HG03571 (cell line): ENCODE measurements at regions not wholly inside any gene's neighbourhood (a gene's known extent, or its start where the extent isn't known, plus 50 kb on each side); places are given as distances from the start of the nearest gene placed in this dataset.
"Not testable (repeated sequence)": the region's sequence is repeated elsewhere in the genome, so short reads cannot be mapped to it uniquely, and the experiment has no call there.

ENCODE experiments used
- ATAC-seq: cut with Tn5 transposase; IDR thresholded peaks from one replicate; pipeline ENCODE4 v1.9.1; 2021; ENCODE audit not compliant: unreplicated experiment

GRCh38 chr4:96389770-96390169 lies 549.9 kb downstream of the PDHA2 start:
- no peak for ATAC-seq

- ATAC-seq: no peak
Measured at GRCh38 chr4:96390404-96390803, 550.5 kb downstream of the PDHA2 start.

- ATAC-seq: no peak
Measured at GRCh38 chr4:96395747-96396146, 555.9 kb downstream of the PDHA2 start.

- ATAC-seq: no peak
Measured at GRCh38 chr4:96406742-96407141, 566.8 kb downstream of the PDHA2 start.

GRCh38 chr4:96407225-96407624 lies 567.3 kb downstream of the PDHA2 start:
- no peak for ATAC-seq

GRCh38 chr4:96407738-96408463 lies 568.0 kb downstream of the PDHA2 start:
- no peak for ATAC-seq

GRCh38 chr4:96414853-96415252 lies 575.0 kb downstream of the PDHA2 start:
- not testable (repeated sequence) for ATAC-seq

GRCh38 chr4:96429657-96430056 lies 589.8 kb downstream of the PDHA2 start:
- no peak for ATAC-seq

GRCh38 chr4:96431094-96431493 lies 591.2 kb downstream of the PDHA2 start:
- ATAC-seq: no peak

GRCh38 chr4:96448315-96448872 lies 608.5 kb downstream of the PDHA2 start:
- ATAC-seq: no peak

GRCh38 chr4:96455045-96455720 lies 615.3 kb downstream of the PDHA2 start:
- no peak for ATAC-seq

GRCh38 chr4:96458031-96458430 lies 618.1 kb downstream of the PDHA2 start:
- ATAC-seq: not testable (repeated sequence)

- no peak for ATAC-seq
Measured at GRCh38 chr4:96459105-96459504, 619.2 kb downstream of the PDHA2 start.

GRCh38 chr4:96465834-96466233 lies 625.9 kb downstream of the PDHA2 start:
- no peak for ATAC-seq

GRCh38 chr4:96471956-96472867 lies 632.3 kb downstream of the PDHA2 start:
- no peak for ATAC-seq

- ATAC-seq: no peak
Measured at GRCh38 chr4:96473246-96473645, 633.4 kb downstream of the PDHA2 start.

- no peak for ATAC-seq
Measured at GRCh38 chr4:96483308-96484030, 643.6 kb downstream of the PDHA2 start.

- no peak for ATAC-seq
Measured at GRCh38 chr4:96486563-96486962, 646.7 kb downstream of the PDHA2 start.

- ATAC-seq: no peak
Measured at GRCh38 chr4:96497621-96498020, 657.7 kb downstream of the PDHA2 start.

- no peak for ATAC-seq
Measured at GRCh38 chr4:96504386-96504785, 664.5 kb downstream of the PDHA2 start.
